GM12878 (cell line): ENCODE measurements at regions not wholly inside any gene's neighbourhood (a gene's known extent, or its start where the extent isn't known, plus 50 kb on each side); places are given as distances from the start of the nearest gene placed in this dataset.

ENCODE experiments used
- ATAC-seq: fragments of 200-7000 bp; cut with Tn5 transposase; 3 replicates; pipeline ENCODE4 v1.9.1; 2020; ENCODE audit warnings: mild to moderate bottlenecking, moderate library complexity
- BruUV-seq: library from RNA; stranded (reverse); fragments of 400-500 nt; replicated peaks from 2 replicates; lab custom pipeline; 2021; lab: Mats Ljungman, UMichigan
- CTCF ChIA-PET: fragments of 300-600 bp; sonication (Branson Sonifier 250); formaldehyde crosslinking; extraction: SDS; loops from one replicate; lab custom pipeline; 2021; ENCODE audit warnings: inconsistent platforms; lab: Yijun Ruan, JAX
- POLR2A ChIA-PET: fragments of 350-600 bp; formaldehyde crosslinking; extraction: SDS; loops from one replicate; lab custom pipeline; 2021; ENCODE audit warnings: inconsistent platforms; lab: Charles Lee
- RAD21 ChIA-PET: fragments of 300-600 bp; sonication (Branson Sonifier 250); formaldehyde crosslinking; loops from one replicate; lab custom pipeline; 2023; ENCODE audit warnings: antibody characterized with exemption; ENCODE audit not compliant: unreplicated experiment; lab: Charles Lee
- SMC1A ChIA-PET: fragments of 300-600 bp; sonication (Branson Sonifier 250); formaldehyde crosslinking; loops from one replicate; lab custom pipeline; 2023; ENCODE audit not compliant: unreplicated experiment, uncharacterized antibody; lab: Charles Lee
- DNase-seq: peaks from one replicate; pipeline ENCODE4 v3.0.0-alpha.2; 2011; ENCODE audit warnings: low read depth, low spot score
- FAIRE-seq: peaks from 3 replicates; lab custom pipeline; 2011; peaks lifted over from hg19 to GRCh38; lab: Jason Lieb, UNC
- H2AFZ ChIP-seq: 2 replicates; pipeline ENCODE4 v1.6.0; 2011; ENCODE audit warnings: low read depth, low read length, control low read depth; ENCODE audit not compliant: control insufficient read depth
- H3K27ac ChIP-seq: 2 replicates; pipeline ENCODE4 v1.5.1; 2011; ENCODE audit warnings: control low read depth; ENCODE audit not compliant: control insufficient read depth, insufficient read depth
- H3K27me3 ChIP-seq, 2 experiments: replicated peaks in 1 of 2; 2 replicates each; pipeline versions ENCODE4 v1.6.0 to v1.6.1; 2011; ENCODE audit warnings: low read length in 1 of 2; ENCODE audit not compliant: control insufficient read depth in 2 of 2, insufficient read depth in 2 of 2
- H3K36me3 ChIP-seq, 2 experiments: 2 replicates each; pipeline ENCODE4 v1.5.1; 2011; ENCODE audit warnings: low read length in 1 of 2; ENCODE audit not compliant: control insufficient read depth in 2 of 2, insufficient read depth in 2 of 2
- H3K4me1 ChIP-seq: 2 replicates; pipeline ENCODE4 v1.6.1; 2011; ENCODE audit warnings: mild to moderate bottlenecking, low read length, moderate library complexity, mixed read lengths; ENCODE audit not compliant: control insufficient read depth, insufficient read depth
- H3K4me2 ChIP-seq: 2 replicates; pipeline ENCODE4 v1.6.0; 2011; ENCODE audit warnings: control low read depth; ENCODE audit not compliant: control insufficient read depth, insufficient read depth
- H3K4me3 ChIP-seq: fragments of 200-600 bp; sonication (generic); 2 replicates; pipeline ENCODE4 v1.5.1; 2016
- H3K79me2 ChIP-seq: 2 replicates; pipeline ENCODE4 v1.6.0; 2011; ENCODE audit warnings: low read length; ENCODE audit not compliant: control insufficient read depth, insufficient read depth
- H3K9ac ChIP-seq: 2 replicates; pipeline ENCODE4 v1.8.0; 2011; ENCODE audit warnings: low read length, control low read depth, mixed read lengths; ENCODE audit not compliant: control insufficient read depth, insufficient read depth
- H3K9me3 ChIP-seq: replicated peaks from 3 replicates; pipeline ENCODE4 v1.5.1; 2011; ENCODE audit warnings: mild to moderate bottlenecking, low read length; ENCODE audit not compliant: control insufficient read depth, insufficient read depth
- H4K20me1 ChIP-seq: 2 replicates; pipeline ENCODE4 v1.6.0; 2011; ENCODE audit not compliant: control insufficient read depth, insufficient read depth
- CREM ChIP-seq: IDR thresholded peaks from 2 replicates; pipeline ENCODE4 v1.6.1; 2014; ENCODE audit warnings: antibody characterized with exemption, low read depth
- GABPA ChIP-seq: IDR thresholded peaks from 2 replicates; pipeline ENCODE4 v1.6.1; 2014; ENCODE audit warnings: antibody characterized with exemption, low read depth, mild to moderate bottlenecking, inconsistent platforms
- HDGF ChIP-seq: fragments of 450-650 bp; IDR thresholded peaks from 2 replicates; pipeline ENCODE4 v1.6.1; 2016; ENCODE audit warnings: antibody characterized with exemption
- MYC ChIP-seq: IDR thresholded peaks from 2 replicates; pipeline ENCODE4 v1.6.1; 2011; ENCODE audit warnings: mild to moderate bottlenecking, low read length, moderate library complexity, inconsistent platforms; ENCODE audit not compliant: insufficient read depth, insufficient replicate concordance, insufficient read length, severe bottlenecking
- RELA ChIP-seq: fragments of 450-650 bp; IDR thresholded peaks from 2 replicates; pipeline ENCODE4 v1.8.0; 2014; ENCODE audit warnings: borderline replicate concordance; ENCODE audit not compliant: partially characterized antibody
- SMC3 ChIP-seq: IDR thresholded peaks from 2 replicates; pipeline ENCODE4 v1.6.1; 2011; ENCODE audit warnings: low read length, improper control_type of control experiment, borderline replicate concordance
- SUPT20H ChIP-seq: IDR thresholded peaks from 2 replicates; pipeline ENCODE4 v1.6.1; 2011; ENCODE audit warnings: low read depth, mild to moderate bottlenecking, low read length, moderate library complexity, borderline replicate concordance; ENCODE audit not compliant: control insufficient read depth
- TCF3 ChIP-seq: IDR thresholded peaks from 2 replicates; pipeline ENCODE4 v1.6.1; 2012; ENCODE audit warnings: low read depth, mild to moderate bottlenecking, low read length, borderline replicate concordance; ENCODE audit not compliant: insufficient read depth
- ZBED1 ChIP-seq: IDR thresholded peaks from 2 replicates; pipeline ENCODE4 v1.6.1; 2016; ENCODE audit warnings: borderline replicate concordance
- ZNF217 ChIP-seq: fragments of 450-650 bp; IDR thresholded peaks from 2 replicates; pipeline ENCODE4 v1.6.1; 2017; ENCODE audit warnings: antibody characterized with exemption, mild to moderate bottlenecking
- ZNF384 ChIP-seq: IDR thresholded peaks from 2 replicates; pipeline ENCODE4 v1.6.1; 2012; ENCODE audit warnings: low read depth, mild to moderate bottlenecking, low read length, improper control_type of control experiment, borderline replicate concordance
- WGBS: methylation state at CpG from one replicate; pipeline ENCODE4 v1.1.6; 2016; ENCODE audit warnings: low lambda C conversion rate; ENCODE audit not compliant: insufficient replicate concordance, insufficient coverage; ENCODE audit errors: missing lambda C conversion rate; 5-methylcytosine and 5-hydroxymethylcytosine counted together
- in situ Hi-C: fragments of 300-500 bp; cut with MboI; formaldehyde crosslinking; loops from 9 replicates; pipeline ENCODE4 v1.14.3; 2018; ENCODE audit warnings: mixed read lengths
- intact Hi-C: fragments of 100-400 bp; cut with micrococcal nuclease; formaldehyde crosslinking; loops from one replicate; pipeline ENCODE4 v1.14.2; 2022; ENCODE audit not compliant: unreplicated experiment
- TF ChIP-seq, protein P1 (sequence below): IDR thresholded peaks from 2 replicates; pipeline ENCODE4 v1.6.1; 2012; ENCODE audit warnings: mild to moderate bottlenecking, low read depth, low read length
- TF ChIP-seq, protein P2 (sequence below), 3 experiments: IDR thresholded peaks in 2 of 3; conservative IDR thresholded peaks in 1 of 3; 2 replicates each; pipeline ENCODE4 v1.5.1; 2011; ENCODE audit warnings: low read depth in 3 of 3, low read length in 3 of 3, mild to moderate bottlenecking in 3 of 3, control low read depth in 2 of 3, moderate library complexity in 2 of 3, inconsistent platforms in 1 of 3, mixed read lengths in 1 of 3; ENCODE audit not compliant: control insufficient read depth in 2 of 3, insufficient read depth in 1 of 3; ENCODE audit errors: extremely low read depth in 1 of 3
- TF ChIP-seq, protein P3 (sequence below): IDR thresholded peaks from 2 replicates; pipeline ENCODE4 v1.6.1; 2012; ENCODE audit warnings: low read depth, low read length, improper control_type of control experiment

DNA sequence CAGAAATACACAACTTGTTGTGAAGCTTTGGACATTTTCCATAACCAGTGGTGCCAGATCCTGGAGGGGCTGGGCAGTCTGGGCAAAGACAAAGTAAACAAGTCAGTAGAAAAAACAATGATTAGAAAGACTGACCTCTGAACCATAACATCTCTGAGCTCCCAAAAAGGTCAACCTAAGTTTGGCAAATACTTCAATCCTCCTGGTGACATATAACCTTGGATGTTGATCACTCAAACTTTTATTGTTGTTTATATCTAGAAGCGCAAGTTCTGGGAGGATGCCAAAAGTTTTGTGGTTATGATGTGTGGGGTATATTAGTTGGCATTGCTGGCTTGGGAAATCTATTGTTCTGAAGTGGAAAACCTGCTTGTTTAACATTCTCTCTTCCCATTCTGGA is 257.7 kb downstream of the DIPK2A start:
- no TSS peak for BruUV-seq
- H3K27me3 ChIP-seq = no peaks in the 10 kb centered on the region; a peak in 1 of 4 replicates
- no peak overlapping the region for H2AFZ ChIP-seq
- 55% methylated on average over 1 of the region's 1 CpG for WGBS
- DNase-seq (no peak), FAIRE-seq (no peak), ATAC-seq (no peak)
- TF ChIP-seq ZNF217 = no peak
- in situ Hi-C loops (no loop called here), intact Hi-C loops (no loop called here)
- H3K4me2 ChIP-seq = no peak overlapping the region
- ChIA-PET POLR2A (no interaction called here), RAD21 (no interaction called here), SMC1A (no interaction called here), CTCF (no interaction called here)
- H4K20me1 ChIP-seq = no peaks in the 10 kb centered on the region
- H3K9me3 ChIP-seq = no peaks in the 10 kb centered on the region
- H3K4me1 ChIP-seq = no peaks in the 10 kb centered on the region
- no peak overlapping the region for H3K4me3 ChIP-seq
- no peaks in the 10 kb centered on the region for H3K36me3 ChIP-seq
- no peaks in the 10 kb centered on the region for H3K79me2 ChIP-seq
- no peak overlapping the region for H3K9ac ChIP-seq
- no peak overlapping the region for H3K27ac ChIP-seq

DNA sequence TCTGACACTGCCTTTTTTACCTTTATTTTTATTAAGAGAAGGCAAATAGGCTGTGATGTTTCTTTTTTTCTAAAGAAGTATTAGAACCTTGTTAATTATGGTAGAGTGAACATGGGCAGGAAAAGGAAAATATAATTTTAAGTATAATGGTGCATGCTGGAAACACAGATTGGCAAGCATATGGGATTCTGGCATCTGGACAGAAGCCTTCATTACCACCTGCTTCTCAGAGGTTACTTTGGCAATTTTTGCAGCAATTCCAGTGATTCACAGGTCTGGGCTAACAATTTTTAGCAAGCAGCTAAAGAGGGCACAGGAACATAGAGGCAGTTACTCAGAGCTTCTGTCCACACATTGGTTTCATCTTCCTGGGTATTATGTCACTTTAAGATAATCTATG is 258.3 kb downstream of the DIPK2A start:
- no peak overlapping the region for H3K9ac ChIP-seq
- ATAC-seq (no peak), FAIRE-seq (no peak), DNase-seq (no peak)
- in situ Hi-C loops = no loop called here
- no TSS peak for BruUV-seq
- H3K4me2 ChIP-seq = no peak overlapping the region
- ChIA-PET CTCF (no interaction called here), SMC1A (no interaction called here), POLR2A (no interaction called here), RAD21 (no interaction called here)
- H3K79me2 ChIP-seq = no peaks in the 10 kb centered on the region
- H3K9me3 ChIP-seq = no peaks in the 10 kb centered on the region
- H2AFZ ChIP-seq = no peak overlapping the region
- intact Hi-C loops = no loop called here
- H3K4me3 ChIP-seq = no peak overlapping the region
- no peaks in the 10 kb centered on the region for H3K4me1 ChIP-seq
- no peaks in the 10 kb centered on the region for H3K36me3 ChIP-seq
- H4K20me1 ChIP-seq = no peaks in the 10 kb centered on the region
- no peaks in the 10 kb centered on the region; a peak in 1 of 4 replicates for H3K27me3 ChIP-seq
- H3K27ac ChIP-seq = no peak overlapping the region
- TF ChIP-seq ZNF384 = no peak
- no peak for TF ChIP-seq SMC3
- TF ChIP-seq, protein P1, sequence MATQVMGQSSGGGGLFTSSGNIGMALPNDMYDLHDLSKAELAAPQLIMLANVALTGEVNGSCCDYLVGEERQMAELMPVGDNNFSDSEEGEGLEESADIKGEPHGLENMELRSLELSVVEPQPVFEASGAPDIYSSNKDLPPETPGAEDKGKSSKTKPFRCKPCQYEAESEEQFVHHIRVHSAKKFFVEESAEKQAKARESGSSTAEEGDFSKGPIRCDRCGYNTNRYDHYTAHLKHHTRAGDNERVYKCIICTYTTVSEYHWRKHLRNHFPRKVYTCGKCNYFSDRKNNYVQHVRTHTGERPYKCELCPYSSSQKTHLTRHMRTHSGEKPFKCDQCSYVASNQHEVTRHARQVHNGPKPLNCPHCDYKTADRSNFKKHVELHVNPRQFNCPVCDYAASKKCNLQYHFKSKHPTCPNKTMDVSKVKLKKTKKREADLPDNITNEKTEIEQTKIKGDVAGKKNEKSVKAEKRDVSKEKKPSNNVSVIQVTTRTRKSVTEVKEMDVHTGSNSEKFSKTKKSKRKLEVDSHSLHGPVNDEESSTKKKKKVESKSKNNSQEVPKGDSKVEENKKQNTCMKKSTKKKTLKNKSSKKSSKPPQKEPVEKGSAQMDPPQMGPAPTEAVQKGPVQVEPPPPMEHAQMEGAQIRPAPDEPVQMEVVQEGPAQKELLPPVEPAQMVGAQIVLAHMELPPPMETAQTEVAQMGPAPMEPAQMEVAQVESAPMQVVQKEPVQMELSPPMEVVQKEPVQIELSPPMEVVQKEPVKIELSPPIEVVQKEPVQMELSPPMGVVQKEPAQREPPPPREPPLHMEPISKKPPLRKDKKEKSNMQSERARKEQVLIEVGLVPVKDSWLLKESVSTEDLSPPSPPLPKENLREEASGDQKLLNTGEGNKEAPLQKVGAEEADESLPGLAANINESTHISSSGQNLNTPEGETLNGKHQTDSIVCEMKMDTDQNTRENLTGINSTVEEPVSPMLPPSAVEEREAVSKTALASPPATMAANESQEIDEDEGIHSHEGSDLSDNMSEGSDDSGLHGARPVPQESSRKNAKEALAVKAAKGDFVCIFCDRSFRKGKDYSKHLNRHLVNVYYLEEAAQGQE = no peak
- TF ChIP-seq RELA = no peak
- no peak for TF ChIP-seq SUPT20H
- no peak for TF ChIP-seq HDGF
- TF ChIP-seq GABPA = no peak
- TF ChIP-seq, protein P2, sequence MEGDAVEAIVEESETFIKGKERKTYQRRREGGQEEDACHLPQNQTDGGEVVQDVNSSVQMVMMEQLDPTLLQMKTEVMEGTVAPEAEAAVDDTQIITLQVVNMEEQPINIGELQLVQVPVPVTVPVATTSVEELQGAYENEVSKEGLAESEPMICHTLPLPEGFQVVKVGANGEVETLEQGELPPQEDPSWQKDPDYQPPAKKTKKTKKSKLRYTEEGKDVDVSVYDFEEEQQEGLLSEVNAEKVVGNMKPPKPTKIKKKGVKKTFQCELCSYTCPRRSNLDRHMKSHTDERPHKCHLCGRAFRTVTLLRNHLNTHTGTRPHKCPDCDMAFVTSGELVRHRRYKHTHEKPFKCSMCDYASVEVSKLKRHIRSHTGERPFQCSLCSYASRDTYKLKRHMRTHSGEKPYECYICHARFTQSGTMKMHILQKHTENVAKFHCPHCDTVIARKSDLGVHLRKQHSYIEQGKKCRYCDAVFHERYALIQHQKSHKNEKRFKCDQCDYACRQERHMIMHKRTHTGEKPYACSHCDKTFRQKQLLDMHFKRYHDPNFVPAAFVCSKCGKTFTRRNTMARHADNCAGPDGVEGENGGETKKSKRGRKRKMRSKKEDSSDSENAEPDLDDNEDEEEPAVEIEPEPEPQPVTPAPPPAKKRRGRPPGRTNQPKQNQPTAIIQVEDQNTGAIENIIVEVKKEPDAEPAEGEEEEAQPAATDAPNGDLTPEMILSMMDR (IDR thresholded peaks at IDR 0.05 in 2 of 3, conservative IDR thresholded peaks at IDR 0.05 in 1 of 3; ENCODE audit: control insufficient read depth in 2 of 3, extremely low read depth in 1 of 3, insufficient read depth in 1 of 3, low read depth in 3 of 3, low read length in 3 of 3) = no peak
- TF ChIP-seq, protein P3, sequence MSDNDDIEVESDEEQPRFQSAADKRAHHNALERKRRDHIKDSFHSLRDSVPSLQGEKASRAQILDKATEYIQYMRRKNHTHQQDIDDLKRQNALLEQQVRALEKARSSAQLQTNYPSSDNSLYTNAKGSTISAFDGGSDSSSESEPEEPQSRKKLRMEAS = no peak
- TF ChIP-seq ZBED1 = no peak
- no peak for TF ChIP-seq TCF3
- no peak for TF ChIP-seq MYC
- no peak for TF ChIP-seq CREM
